HL-60 (cell line): ENCODE measurements at regions not wholly inside any gene's neighbourhood (a gene's known extent, or its start where the extent isn't known, plus 50 kb on each side); places are given as distances from the start of the nearest gene placed in this dataset.

Experiments used
- DNase-seq, 2 experiments: peaks; one replicate each; pipeline ENCODE4 v3.0.0-alpha.2; 2010 to 2020; ENCODE audit warnings: low read depth in 1 of 2, low spot score in 1 of 2
- H3K27ac ChIP-seq: fragments of 250-450 bp; sonication (Bioruptor Pico); replicated peaks from 2 replicates; pipeline ENCODE4 v1.5.1; 2020; ENCODE audit warnings: mild to moderate bottlenecking, moderate library complexity
- H3K27me3 ChIP-seq: fragments of 250-450 bp; sonication (Bioruptor Pico); 2 replicates; pipeline ENCODE4 v1.5.1; 2021; ENCODE audit warnings: mild to moderate bottlenecking, moderate library complexity; ENCODE audit not compliant: insufficient read depth, poor library complexity, severe bottlenecking
- H3K4me3 ChIP-seq: replicated peaks from 2 replicates; pipeline ENCODE4 v1.5.1; 2011; ENCODE audit warnings: mild to moderate bottlenecking, control low read depth, low read length; ENCODE audit not compliant: insufficient read depth
- GABPA ChIP-seq: IDR thresholded peaks from 2 replicates; pipeline ENCODE4 v1.6.1; 2012; ENCODE audit warnings: low read depth
- POLR2AphosphoS5 ChIP-seq: IDR thresholded peaks from 2 replicates; pipeline ENCODE4 v1.6.1; 2012; ENCODE audit warnings: low read depth
- REST ChIP-seq: IDR thresholded peaks from 2 replicates; pipeline ENCODE4 v1.6.1; 2012; ENCODE audit warnings: low read depth; ENCODE audit not compliant: insufficient replicate concordance
- SPI1 ChIP-seq: IDR thresholded peaks from 2 replicates; pipeline ENCODE4 v1.6.1; 2012; ENCODE audit warnings: low read depth, mild to moderate bottlenecking, borderline replicate concordance
- TF ChIP-seq, protein P1 (sequence below): IDR thresholded peaks from one replicate; pipeline ENCODE4 v1.5.1; 2011; ENCODE audit warnings: low read length, control low read depth, inconsistent platforms; ENCODE audit not compliant: insufficient read depth

GRCh38 chr12:118821386-118821925 is 159.9 kb upstream of the SRRM4 start:
- H3K27ac ChIP-seq = no peak overlapping the region
- no peak for DNase-seq
- no peak overlapping the region for H3K4me3 ChIP-seq
- TF ChIP-seq SPI1 (no peak), GABPA (no peak), POLR2AphosphoS5 (no peak), REST (no peak)
- TF ChIP-seq, protein P1, sequence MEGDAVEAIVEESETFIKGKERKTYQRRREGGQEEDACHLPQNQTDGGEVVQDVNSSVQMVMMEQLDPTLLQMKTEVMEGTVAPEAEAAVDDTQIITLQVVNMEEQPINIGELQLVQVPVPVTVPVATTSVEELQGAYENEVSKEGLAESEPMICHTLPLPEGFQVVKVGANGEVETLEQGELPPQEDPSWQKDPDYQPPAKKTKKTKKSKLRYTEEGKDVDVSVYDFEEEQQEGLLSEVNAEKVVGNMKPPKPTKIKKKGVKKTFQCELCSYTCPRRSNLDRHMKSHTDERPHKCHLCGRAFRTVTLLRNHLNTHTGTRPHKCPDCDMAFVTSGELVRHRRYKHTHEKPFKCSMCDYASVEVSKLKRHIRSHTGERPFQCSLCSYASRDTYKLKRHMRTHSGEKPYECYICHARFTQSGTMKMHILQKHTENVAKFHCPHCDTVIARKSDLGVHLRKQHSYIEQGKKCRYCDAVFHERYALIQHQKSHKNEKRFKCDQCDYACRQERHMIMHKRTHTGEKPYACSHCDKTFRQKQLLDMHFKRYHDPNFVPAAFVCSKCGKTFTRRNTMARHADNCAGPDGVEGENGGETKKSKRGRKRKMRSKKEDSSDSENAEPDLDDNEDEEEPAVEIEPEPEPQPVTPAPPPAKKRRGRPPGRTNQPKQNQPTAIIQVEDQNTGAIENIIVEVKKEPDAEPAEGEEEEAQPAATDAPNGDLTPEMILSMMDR = no peak
- H3K27me3 ChIP-seq = no peaks in the 10 kb centered on the region

- H3K27me3 ChIP-seq = no peaks in the 10 kb centered on the region
- no peak for TF ChIP-seq POLR2AphosphoS5
- TF ChIP-seq, protein P1 = no peak
- TF ChIP-seq GABPA = no peak
- TF ChIP-seq REST = no peak
- no peak for TF ChIP-seq SPI1
- H3K27ac ChIP-seq = no peak overlapping the region
- DNase-seq = no peak
- H3K4me3 ChIP-seq = no peak overlapping the region
Measured at GRCh38 chr12:118822512-118822911, 158.8 kb upstream of the SRRM4 start.

- no peak overlapping the region for H3K27ac ChIP-seq
- no peak for DNase-seq
- TF ChIP-seq REST (no peak), GABPA (no peak), SPI1 (no peak), POLR2AphosphoS5 (no peak)
- TF ChIP-seq, protein P1 = no peak
- no peak overlapping the region for H3K4me3 ChIP-seq
- H3K27me3 ChIP-seq = no peaks in the 10 kb centered on the region
Measured at GRCh38 chr12:118827047-118827446, 154.3 kb upstream of the SRRM4 start.
